ENCODE measurements at regions not wholly inside any gene's neighbourhood (a gene's known extent, or its start where the extent isn't known, plus 50 kb on each side); places are given as distances from the start of the nearest gene placed in this dataset.

DNA sequence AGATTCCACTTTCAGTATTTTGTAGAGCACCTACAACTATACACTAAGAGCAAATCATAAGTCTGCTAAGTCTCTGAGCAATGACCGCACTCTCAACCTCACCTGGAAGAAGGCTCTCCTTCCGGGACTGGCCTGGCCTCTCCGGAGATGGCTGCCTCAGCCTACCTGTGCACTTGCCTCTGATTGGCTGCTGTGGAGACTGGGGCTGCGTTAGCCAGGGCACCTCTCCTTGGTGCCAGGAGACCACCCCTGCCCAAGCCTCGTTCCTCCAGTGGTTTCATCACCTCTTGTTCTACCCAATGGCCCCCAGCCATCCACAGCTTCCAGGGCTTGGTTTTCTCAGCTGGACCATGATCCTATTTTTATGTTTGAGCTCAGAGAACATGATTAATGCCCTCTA, 64.7 kb upstream of the JDP2 start:
- ATAC-seq (no peak), DNase-seq (no peak)
- H3K36me3 ChIP-seq (replicated peaks in 1 of 2; ENCODE audit: insufficient read depth in 1 of 2, low read depth in 2 of 2) = no peaks in the 10 kb centered on the region
- H3K4me1 ChIP-seq = no peaks in the 10 kb centered on the region
- no peaks in the 10 kb centered on the region for H3K27me3 ChIP-seq
- no peaks in the 10 kb centered on the region for H3K9me3 ChIP-seq
- intact Hi-C loops (cut with DNase I) = no loop called here
- no peak overlapping the region for H3K4me3 ChIP-seq
- H3K27ac ChIP-seq = no peak overlapping the region
- 84 to 90% methylated on average over 5 of the region's 5 CpGs for WGBS, 2 donors
- no peak for TF ChIP-seq POLR2A (IDR thresholded peaks at IDR 0.05)
- TF ChIP-seq, protein P1, sequence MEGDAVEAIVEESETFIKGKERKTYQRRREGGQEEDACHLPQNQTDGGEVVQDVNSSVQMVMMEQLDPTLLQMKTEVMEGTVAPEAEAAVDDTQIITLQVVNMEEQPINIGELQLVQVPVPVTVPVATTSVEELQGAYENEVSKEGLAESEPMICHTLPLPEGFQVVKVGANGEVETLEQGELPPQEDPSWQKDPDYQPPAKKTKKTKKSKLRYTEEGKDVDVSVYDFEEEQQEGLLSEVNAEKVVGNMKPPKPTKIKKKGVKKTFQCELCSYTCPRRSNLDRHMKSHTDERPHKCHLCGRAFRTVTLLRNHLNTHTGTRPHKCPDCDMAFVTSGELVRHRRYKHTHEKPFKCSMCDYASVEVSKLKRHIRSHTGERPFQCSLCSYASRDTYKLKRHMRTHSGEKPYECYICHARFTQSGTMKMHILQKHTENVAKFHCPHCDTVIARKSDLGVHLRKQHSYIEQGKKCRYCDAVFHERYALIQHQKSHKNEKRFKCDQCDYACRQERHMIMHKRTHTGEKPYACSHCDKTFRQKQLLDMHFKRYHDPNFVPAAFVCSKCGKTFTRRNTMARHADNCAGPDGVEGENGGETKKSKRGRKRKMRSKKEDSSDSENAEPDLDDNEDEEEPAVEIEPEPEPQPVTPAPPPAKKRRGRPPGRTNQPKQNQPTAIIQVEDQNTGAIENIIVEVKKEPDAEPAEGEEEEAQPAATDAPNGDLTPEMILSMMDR (IDR thresholded peaks at IDR 0.05) = no peak

- Histone ChIP-seq H3K4me1 (no peaks in the 10 kb centered on the region), H3K4me3 (no peak overlapping the region), H3K27me3 (no peaks in the 10 kb centered on the region), H3K36me3 (replicated peaks in 1 of 2; ENCODE audit: insufficient read depth in 1 of 2, low read depth in 2 of 2) (no peaks in the 10 kb centered on the region), H3K27ac (no peak overlapping the region), H3K9me3 (no peaks in the 10 kb centered on the region)
- WGBS, 2 donors = 81 to 83% methylated on average over 4 of the region's 4 CpGs
- intact Hi-C loops (cut with DNase I) = no loop called here
- DNase-seq = no peak
- no peak for ATAC-seq
- TF ChIP-seq, protein P1 (IDR thresholded peaks at IDR 0.05) = no peak
- no peak for TF ChIP-seq POLR2A (IDR thresholded peaks at IDR 0.05)
Measured at GRCh38 chr14:75363570-75364227, 64.1 kb upstream of the JDP2 start.

- Histone ChIP-seq H3K36me3 (replicated peaks in 1 of 2; ENCODE audit: insufficient read depth in 1 of 2, low read depth in 2 of 2) (no peaks in the 10 kb centered on the region), H3K4me1 (no peaks in the 10 kb centered on the region), H3K27me3 (no peaks in the 10 kb centered on the region), H3K9me3 (no peaks in the 10 kb centered on the region), H3K4me3 (no peak overlapping the region), H3K27ac (no peak overlapping the region)
- ATAC-seq (no peak), DNase-seq (no peak)
- TF ChIP-seq, protein P1 (IDR thresholded peaks at IDR 0.05) = no peak
- no peak for TF ChIP-seq POLR2A (IDR thresholded peaks at IDR 0.05)
- WGBS, 2 donors = 53 to 65% methylated on average over 2 of the region's 2 CpGs
- intact Hi-C loops (cut with DNase I) = no loop called here
Measured at GRCh38 chr14:75365116-75365515, 62.7 kb upstream of the JDP2 start.

DNA sequence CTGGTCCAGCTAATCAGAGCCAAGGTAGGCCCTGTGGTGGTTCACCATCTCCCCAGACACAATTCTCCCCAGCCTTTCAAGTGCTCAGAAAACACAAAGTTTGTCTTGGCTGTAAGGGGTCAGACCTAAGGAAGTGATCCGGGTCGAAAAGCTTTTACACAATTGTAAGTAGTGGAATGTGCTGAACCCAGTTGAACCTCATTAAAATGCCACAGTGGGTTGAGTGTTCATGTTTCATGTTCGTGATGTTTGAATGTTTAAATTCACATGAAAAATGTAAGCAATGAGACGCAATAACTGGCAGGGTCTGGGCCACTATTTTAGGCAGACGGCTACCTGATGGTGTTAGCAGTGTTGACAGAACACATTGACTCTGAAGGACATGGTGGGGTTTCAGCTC, 60.9 kb upstream of the JDP2 start:
- no peak for ATAC-seq
- no peaks in the 10 kb centered on the region for H3K4me1 ChIP-seq
- no peak for TF ChIP-seq POLR2A (IDR thresholded peaks at IDR 0.05)
- TF ChIP-seq, protein P1 (IDR thresholded peaks at IDR 0.05) = no peak
- no peak overlapping the region for H3K27ac ChIP-seq
- 76 to 83% methylated on average over 5 of the region's 5 CpGs for WGBS, 2 donors
- intact Hi-C loops (cut with DNase I) = no loop called here
- no peaks in the 10 kb centered on the region for H3K27me3 ChIP-seq
- no peak for DNase-seq
- no peak overlapping the region for H3K4me3 ChIP-seq
- H3K9me3 ChIP-seq = no peaks in the 10 kb centered on the region
- H3K36me3 ChIP-seq (replicated peaks in 1 of 2; ENCODE audit: insufficient read depth in 1 of 2, low read depth in 2 of 2) = no peaks in the 10 kb centered on the region

- intact Hi-C loops (cut with DNase I) = no loop called here
- Histone ChIP-seq H3K4me3 (no peak overlapping the region), H3K4me1 (no peaks in the 10 kb centered on the region), H3K9me3 (no peaks in the 10 kb centered on the region), H3K27me3 (no peaks in the 10 kb centered on the region), H3K36me3 (replicated peaks in 1 of 2; ENCODE audit: insufficient read depth in 1 of 2, low read depth in 2 of 2) (no peaks in the 10 kb centered on the region), H3K27ac (no peak overlapping the region)
- 94 to 100% methylated on average over 1 of the region's 1 CpG for WGBS, 2 donors
- no peak for DNase-seq
- no peak for ATAC-seq
- TF ChIP-seq, protein P1 (IDR thresholded peaks at IDR 0.05) = no peak
- TF ChIP-seq POLR2A (IDR thresholded peaks at IDR 0.05) = no peak
Measured at GRCh38 chr14:75368333-75368732, 59.5 kb upstream of the JDP2 start.
